Mesenteric fat pad (tissue), 1 donor: ENCODE measurements at regions not wholly inside any gene's neighbourhood (a gene's known extent, or its start where the extent isn't known, plus 50 kb on each side); places are given as distances from the start of the nearest gene placed in this dataset.

ENCODE experiments used
- DNase-seq: peaks from one replicate; pipeline ENCODE4 v3.0.0-alpha.2; 2020; ENCODE audit warnings: low spot score
- donor health status: DM: yes; HTN: yes; CAD: no.

GRCh38 chr2:238558456-238559099 is 131.9 kb downstream of the ASB1 start:
- no peak for DNase-seq

DNA sequence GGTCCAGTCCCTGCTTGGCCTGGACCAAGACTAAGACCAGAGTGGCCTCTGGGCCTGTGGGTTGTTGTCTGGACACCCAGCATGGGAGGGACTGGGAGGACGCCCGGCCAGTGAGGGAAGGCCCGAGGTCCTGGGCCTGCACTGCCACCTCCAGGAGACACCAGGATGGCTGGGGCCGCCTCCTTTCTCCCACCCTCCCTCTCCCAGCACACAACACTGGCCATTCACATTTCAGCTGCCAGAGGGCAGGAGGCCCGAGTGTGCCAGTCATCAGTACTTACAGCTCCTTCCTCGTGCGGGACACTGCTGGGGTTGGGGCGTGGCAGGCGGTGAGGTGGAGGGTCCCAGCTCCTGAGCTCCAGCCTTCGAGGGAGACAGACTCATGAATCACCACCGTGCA is 133.5 kb downstream of the ASB1 start:
- DNase-seq = no peak

GRCh38 chr2:238561230-238561629 is 134.5 kb downstream of the ASB1 start:
- DNase-seq = no peak

- DNase-seq = no peak
Measured at GRCh38 chr2:238562446-238562845, 135.7 kb downstream of the ASB1 start.

GRCh38 chr2:238563551-238563950 is 136.8 kb downstream of the ASB1 start:
- no peak for DNase-seq

DNA sequence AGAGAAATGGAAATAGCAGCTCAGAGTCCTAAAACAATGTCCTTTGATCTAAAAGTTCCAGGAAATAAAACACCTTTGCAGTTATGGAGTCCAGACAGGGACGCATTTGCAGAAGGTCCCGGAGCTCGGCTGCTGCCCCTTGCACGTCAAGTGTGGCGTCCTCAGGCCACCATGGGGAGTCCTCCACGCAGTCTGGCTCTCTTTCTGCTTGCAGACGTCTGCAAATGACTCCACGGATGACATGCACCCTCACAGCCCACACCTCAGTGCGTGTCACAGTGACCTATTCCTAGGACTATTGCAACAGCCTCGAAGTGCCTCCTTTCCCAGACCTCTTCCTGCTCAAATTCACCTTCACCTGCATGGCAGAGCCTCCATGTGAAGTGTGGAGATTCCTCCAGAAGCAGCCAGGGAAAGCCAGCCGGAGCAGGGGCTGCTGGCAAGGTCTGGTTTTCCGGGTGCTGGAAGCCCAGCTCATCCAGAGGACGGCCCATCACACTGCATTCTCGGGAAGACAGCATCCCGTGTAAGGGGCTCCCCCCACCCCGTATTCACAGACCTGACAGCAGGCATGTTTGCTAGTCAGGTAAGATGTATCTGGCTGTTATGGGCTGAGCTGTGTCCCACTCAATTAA is 137.7 kb downstream of the ASB1 start:
- no peak for DNase-seq

- DNase-seq = no peak
Measured at GRCh38 chr2:238565031-238565430, 138.3 kb downstream of the ASB1 start.

GRCh38 chr2:238566001-238566645 is 139.4 kb downstream of the ASB1 start:
- DNase-seq = no peak

DNA sequence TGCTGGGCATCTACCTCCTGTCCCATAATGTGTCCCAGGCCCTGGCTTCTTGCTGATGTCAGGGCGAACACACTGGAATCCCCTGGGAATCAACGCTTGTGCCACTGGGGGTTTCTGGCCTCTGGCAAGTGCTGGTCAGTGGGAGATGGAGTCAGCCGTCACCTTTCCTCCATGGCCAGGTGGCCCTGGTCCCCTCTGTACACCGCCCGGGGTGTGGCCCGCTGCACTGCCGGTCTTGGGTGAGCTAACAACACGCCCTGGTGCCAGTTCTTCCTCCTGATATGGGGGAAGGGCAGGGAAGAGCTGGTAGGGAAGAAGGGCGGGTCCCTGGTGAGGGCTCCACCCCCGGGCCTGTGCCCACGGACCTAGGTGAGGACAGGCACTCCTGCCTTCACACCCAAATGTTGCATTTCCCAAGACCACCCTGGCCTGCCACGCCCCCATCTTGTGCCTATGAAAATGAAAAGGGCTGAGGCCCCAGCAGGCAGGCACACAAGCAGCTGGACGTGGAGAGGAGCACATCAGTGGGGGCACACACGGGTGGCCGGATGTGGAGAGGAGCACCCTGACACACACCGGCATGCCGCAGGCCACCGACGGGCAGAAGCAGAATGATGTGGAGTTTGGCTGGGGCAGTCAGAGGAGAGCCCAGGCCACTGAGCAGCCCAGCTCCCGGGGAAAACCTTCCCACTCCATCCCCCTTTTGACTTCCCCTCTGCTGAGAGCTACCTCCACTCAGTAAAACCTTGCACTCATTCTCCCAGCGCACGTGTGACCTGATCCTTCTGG is 140.5 kb downstream of the ASB1 start:
- no peak for DNase-seq

DNA sequence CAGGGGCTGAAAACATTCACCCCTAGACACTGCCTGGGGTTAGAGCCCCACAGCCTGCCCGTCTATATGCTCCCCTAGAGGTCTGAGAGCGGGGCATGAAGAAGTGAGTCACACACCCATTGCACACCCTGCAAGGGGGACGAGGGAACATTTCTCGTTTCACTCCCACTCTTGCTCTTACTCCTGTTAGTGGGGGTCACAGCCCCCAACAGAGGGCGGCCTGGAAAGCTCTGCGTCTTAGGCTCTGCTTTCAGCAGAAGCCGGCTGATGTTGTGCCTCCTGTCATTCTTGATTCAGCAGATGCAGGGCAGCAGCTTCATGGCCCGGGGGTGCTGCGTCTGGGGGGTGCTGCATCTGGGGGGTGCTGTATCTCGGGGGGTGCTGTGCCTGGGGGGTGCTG is 141.3 kb downstream of the ASB1 start:
- DNase-seq = no peak

DNA sequence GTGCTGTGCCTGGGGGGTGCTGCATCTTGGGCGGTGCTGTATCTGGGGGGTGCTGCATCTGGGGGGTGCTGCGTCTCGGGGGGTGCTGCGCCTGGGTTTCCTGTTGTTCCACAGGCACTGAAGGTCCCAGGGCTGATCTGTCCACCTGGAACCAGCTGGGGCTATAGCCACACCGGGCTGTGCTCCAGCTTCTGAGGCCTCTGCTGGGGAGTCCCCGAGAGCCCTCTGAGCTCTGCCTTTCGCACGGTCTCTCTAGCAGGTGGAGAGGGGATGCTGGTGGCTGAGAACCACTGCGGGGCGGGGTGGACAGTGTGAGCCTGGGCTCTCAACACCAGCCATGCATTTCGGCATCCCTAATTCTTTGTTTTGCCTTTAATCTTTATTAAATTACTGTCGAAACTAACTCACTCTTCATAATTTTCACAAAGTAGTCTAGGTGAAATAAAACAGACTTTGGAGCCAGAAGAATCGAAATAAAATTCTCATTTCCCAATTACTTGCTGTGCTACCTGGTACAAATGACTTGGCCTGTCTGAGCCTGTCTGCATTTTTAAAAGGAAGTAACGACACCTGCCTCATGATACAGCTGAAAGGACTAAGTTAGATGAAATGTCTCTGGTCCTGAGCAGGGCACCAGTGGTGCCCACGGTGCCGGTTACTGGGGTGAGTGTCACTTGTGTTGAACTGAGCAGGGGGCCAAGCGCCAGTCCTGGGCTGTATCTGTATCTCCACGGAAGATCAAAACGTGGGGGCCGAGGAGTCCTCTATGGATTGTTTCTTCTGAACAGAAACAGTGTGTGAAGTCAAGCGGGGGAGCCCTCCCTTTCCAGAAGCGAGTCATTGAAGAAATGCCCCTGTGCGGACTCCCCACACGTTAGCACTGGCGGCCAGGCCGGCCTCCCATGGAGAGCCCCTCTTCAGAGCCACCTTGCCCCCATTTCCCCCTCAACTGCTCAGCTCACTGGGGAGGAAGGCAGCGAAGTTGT is 142.0 kb downstream of the ASB1 start:
- no peak for DNase-seq

GRCh38 chr2:238569507-238570195 is 142.9 kb downstream of the ASB1 start:
- peak; percentile 84 for DNase-seq

DNA sequence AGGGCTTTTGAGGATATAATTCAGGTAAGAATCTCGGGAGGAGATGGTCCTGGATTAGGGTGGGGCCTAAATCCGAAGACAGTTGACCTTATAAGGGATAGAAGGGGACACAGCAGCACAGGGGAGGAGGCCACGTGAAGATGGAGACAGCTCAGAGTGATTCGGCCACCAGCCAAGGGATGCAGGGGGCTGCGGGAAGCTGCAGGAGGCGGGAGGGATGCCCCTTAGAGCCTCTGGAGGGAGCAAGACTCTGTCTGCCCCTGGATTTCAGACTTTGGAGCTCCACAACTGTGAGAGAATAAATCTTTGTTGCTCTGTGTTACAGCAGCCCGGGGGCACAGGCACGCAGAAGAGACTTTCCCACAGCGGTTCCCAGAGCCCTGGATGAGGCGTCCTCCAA is 143.7 kb downstream of the ASB1 start:
- DNase-seq = peak; percentile 45

GRCh38 chr2:238570926-238571325 is 144.2 kb downstream of the ASB1 start:
- peak; percentile 74 for DNase-seq

DNA sequence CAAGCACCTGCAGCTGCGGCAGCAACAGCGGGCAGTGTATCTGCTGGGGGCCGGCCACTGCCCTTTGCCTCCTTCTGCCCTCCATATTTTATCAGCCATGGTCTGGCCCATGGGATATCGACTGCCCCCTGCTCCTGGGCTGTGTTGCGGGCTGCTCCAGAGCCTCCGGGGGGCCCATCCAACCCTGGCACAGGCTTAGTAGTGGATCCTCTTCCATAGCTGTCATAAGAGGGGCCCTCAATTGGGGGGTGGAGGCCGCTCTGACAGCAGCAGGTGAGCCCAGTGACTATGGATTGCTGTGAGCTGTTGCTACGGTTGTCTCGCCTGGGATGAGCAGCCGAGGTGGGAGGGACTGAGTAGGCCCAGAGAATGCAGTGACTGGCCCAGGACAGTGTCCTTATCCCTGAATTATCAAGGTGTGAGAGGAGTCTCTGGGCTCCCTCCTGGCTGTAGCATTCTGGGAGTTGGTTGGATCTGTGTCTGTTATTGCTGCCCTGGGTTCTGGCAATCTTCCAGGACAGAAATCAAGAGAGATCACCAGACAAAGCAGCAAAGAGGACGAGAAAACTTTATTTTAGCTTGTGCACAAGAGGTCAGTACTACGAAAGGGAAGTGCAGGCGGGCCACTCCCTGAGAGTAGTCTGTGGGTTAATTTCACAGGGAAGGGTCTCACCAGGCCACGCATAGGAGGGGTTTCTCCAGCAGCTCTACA is 145.1 kb downstream of the ASB1 start:
- peak; percentile 64 for DNase-seq

DNA sequence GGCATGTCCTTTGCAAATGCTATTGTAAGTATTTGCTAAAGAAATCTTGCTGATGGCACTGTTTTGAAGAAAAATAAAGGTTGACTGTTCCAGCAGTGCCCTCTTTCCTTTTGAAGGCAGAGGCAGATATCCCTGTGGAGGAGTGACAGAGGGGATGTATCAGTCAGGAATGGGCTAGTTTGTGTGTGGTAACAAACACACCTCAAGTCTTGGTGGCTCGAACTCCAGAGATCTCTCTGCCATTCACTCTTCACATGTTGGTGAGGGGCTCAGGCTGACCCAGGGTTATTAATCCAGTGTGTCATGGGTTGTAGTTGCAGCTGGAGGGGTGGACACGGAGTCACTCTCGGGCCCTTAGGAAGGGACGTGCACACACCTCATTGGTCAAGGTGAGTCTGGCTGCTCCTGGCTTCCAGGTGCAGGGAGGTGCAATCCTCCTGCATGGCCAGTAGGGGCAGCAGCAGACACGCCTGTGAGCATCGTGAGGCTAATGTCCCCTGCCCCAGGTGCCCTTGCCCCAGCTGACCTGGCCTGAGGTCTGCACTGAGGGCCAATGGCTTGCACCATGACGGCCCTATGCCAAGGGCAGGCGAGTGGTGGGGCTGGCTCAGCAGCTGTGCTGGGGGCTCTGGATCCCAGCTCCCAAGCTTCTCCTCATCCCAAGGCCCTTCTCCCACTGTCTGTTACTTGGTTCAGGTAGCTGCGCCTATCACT is 146.5 kb downstream of the ASB1 start:
- peak; percentile 79 for DNase-seq

DNA sequence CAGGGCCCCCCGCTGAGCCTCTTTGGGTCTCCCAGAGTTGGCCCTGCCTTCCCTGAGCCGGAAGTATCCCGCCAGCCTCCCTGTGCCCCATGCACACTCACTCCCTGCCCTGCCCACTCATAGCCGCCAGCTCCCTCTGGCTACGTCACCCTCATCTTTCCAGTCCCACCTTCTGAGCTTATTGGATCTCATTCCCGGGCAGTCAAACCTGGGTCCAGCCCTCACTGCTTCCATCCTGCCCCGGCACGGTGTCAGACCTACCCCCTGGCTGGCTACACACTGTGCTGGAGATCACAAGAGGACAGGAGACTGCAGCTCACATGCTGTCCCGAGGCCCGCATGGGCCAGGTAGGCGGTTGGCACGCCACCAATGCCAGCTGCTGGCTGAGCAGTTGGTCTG is 147.2 kb downstream of the ASB1 start:
- peak; percentile 28 for DNase-seq

GRCh38 chr2:238574490-238575271 is 148.0 kb downstream of the ASB1 start:
- DNase-seq = peak; percentile 73
